ENCODE measurements at regions not wholly inside any gene's neighbourhood (a gene's known extent, or its start where the extent isn't known, plus 50 kb on each side); places are given as distances from the start of the nearest gene placed in this dataset.

DNA sequence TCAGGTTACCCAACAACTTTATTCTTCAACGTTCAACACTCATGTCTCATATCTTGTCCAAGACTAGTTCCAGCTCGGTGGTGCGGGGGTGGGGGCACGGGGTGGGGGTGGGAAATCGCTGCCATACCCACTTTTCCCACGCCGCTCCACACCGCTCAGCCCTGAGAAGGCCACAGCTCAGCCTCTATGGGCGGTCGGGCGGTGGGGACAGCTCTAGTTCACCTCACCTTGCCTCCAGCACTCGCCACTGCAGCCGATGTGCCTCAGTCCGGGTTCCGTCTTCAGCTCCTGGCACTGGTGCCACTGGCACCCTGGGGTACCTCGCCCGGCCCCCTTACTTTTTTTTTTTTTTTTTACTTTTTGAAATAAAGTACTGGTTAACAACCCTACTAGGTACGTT, 522.2 kb downstream of the PCDH19 start:
- no peak for TF ChIP-seq ZNF274 (IDR thresholded peaks at IDR 0.05; ENCODE audit: low read length)
- TF ChIP-seq ZNF274 (tag by site-specific recombination; IDR thresholded peaks at IDR 0.05; ENCODE audit: borderline replicate concordance), result no peak
- TF ChIP-seq CTCF (tag by site-specific recombination; IDR thresholded peaks at IDR 0.05), result no peak
- TF ChIP-seq ZNF174 (tag by site-specific recombination; IDR thresholded peaks at IDR 0.05), result no peak
- no peak for TF ChIP-seq ZNF24 (tag by site-specific recombination; IDR thresholded peaks at IDR 0.05)
- TF ChIP-seq ZNF133 (tag by site-specific recombination; IDR thresholded peaks at IDR 0.05), result no peak
- TF ChIP-seq ZNF768 (tag by site-specific recombination; IDR thresholded peaks at IDR 0.05), result no peak
- no peak for TF ChIP-seq ZNF280C (tag by site-specific recombination; IDR thresholded peaks at IDR 0.05)
- TF ChIP-seq EGR2 (tag by site-specific recombination; IDR thresholded peaks at IDR 0.05; ENCODE audit: low read depth), result no peak

All from HEK293 (cell line).